Nephron (organoid): ENCODE measurements at regions not wholly inside any gene's neighbourhood (a gene's known extent, or its start where the extent isn't known, plus 50 kb on each side); places are given as distances from the start of the nearest gene placed in this dataset.

ENCODE experiments used
- H3K27ac Mint-ChIP-seq, 3 experiments: 2 replicates each; pipeline ENCODE4 v1.8.0; 2020; ENCODE audit warnings: mixed read lengths in 3 of 3, mild to moderate bottlenecking in 2 of 3, moderate library complexity in 1 of 3
- H3K27me3 Mint-ChIP-seq: 2 replicates; pipeline ENCODE4 v1.8.0; 2021; ENCODE audit warnings: low read depth, mild to moderate bottlenecking, moderate library complexity, mixed read lengths
- H3K36me3 Mint-ChIP-seq: 2 replicates; pipeline ENCODE4 v1.8.0; 2020; ENCODE audit warnings: low read depth, mixed read lengths
- H3K4me1 Mint-ChIP-seq: 2 replicates; pipeline ENCODE4 v1.8.0; 2020; ENCODE audit warnings: mixed read lengths
- H3K4me3 Mint-ChIP-seq, 3 experiments: 2 replicates each; pipeline ENCODE4 v1.8.0; 2020; ENCODE audit warnings: mild to moderate bottlenecking in 3 of 3, mixed read lengths in 3 of 3, moderate library complexity in 2 of 3
- H3K9me3 Mint-ChIP-seq: 2 replicates; pipeline ENCODE4 v1.8.0; 2020; ENCODE audit warnings: mixed read lengths
- CTCF ChIP-seq, 3 experiments: fragments of 200-600 bp; sonication (generic); IDR thresholded peaks; one replicate each; pipeline ENCODE4 v1.5.0; 2021; ENCODE audit warnings: antibody characterized with exemption in 3 of 3; ENCODE audit not compliant: unreplicated experiment in 3 of 3

GRCh38 chrX:40150503-40150902 is 52.7 kb upstream of the BCOR start:
- Mint-ChIP-seq H3K4me3 (peak overlapping the region; percentile 19 to 45 (median 43)), H3K4me1 (peaks cover 38% of the 10 kb centered on the region), H3K27ac (peak overlapping the region; percentile 17 to 48 (median 25)), H3K27me3 (peaks cover 7% of the 10 kb centered on the region), H3K36me3 (no peaks in the 10 kb centered on the region), H3K9me3 (peaks cover 2% of the 10 kb centered on the region)
- no peak for TF ChIP-seq CTCF (IDR thresholded peaks at IDR 0.05; ENCODE audit: unreplicated experiment in 3 of 3)

DNA sequence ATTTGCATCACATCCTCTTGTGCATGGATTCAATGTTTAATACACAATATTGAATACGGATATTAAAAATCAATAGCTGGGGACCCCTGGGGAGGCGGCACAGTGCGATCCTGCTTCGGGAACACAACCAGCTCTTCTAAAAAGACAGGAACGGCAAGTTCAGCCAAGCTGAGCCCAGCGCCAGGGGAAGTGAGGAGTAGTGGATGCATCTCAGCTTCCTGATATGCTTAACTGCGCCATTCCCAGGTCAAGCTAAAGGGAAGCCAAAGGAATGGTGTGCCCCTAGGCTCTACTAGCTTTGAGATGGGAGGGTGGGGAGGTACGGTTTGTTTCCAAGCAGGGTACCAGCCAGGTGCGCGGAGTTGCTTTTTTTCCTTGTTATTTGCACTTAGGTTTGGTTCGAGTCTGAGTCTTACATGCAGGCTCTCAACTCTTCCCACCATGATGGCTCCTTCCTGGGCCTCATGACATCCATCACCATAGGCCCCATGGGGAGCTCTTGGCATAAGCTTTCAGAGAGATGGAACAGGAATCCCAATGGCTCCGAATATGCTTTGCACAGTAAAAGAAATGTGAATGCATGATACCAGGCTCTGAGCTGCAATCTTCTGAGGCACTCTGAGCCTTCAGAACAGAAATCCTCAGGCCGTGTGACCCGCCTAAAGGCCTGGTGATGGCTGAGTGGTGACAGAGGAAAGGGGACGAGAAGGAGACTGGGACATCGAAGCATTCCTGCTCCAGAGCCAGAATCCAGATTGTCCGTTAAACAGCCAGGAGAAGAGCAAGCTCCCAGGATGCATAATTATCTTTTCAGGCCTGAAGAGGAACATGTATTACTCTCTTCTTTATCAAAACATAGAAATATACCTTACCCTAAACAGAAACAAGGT is 51.8 kb upstream of the BCOR start:
- no peak for TF ChIP-seq CTCF (IDR thresholded peaks at IDR 0.05; ENCODE audit: unreplicated experiment in 3 of 3)
- peaks cover 2% of the 10 kb centered on the region for H3K9me3 Mint-ChIP-seq
- H3K4me3 Mint-ChIP-seq = peak overlapping the region; percentile 57 to 69 (median 67)
- peaks cover 11% of the 10 kb centered on the region for H3K27me3 Mint-ChIP-seq
- H3K4me1 Mint-ChIP-seq = peaks cover 42% of the 10 kb centered on the region
- H3K27ac Mint-ChIP-seq = peak overlapping the region; percentile 74 to 81 (median 81)
- no peaks in the 10 kb centered on the region for H3K36me3 Mint-ChIP-seq

GRCh38 chrX:40148385-40149285 is 50.9 kb upstream of the BCOR start:
- Mint-ChIP-seq H3K4me3 (peak overlapping the region; percentile 49 to 74 (median 69)), H3K9me3 (peaks cover 2% of the 10 kb centered on the region), H3K36me3 (no peaks in the 10 kb centered on the region), H3K27ac (peak overlapping the region; percentile 74 to 81 (median 81)), H3K27me3 (peaks cover 12% of the 10 kb centered on the region), H3K4me1 (peaks cover 47% of the 10 kb centered on the region)
- no peak for TF ChIP-seq CTCF (IDR thresholded peaks at IDR 0.05; ENCODE audit: unreplicated experiment in 3 of 3)

- TF ChIP-seq CTCF (IDR thresholded peaks at IDR 0.05; ENCODE audit: unreplicated experiment in 3 of 3) = no peak
- peak overlapping the region; percentile 74 to 81 (median 81) for H3K27ac Mint-ChIP-seq
- H3K27me3 Mint-ChIP-seq = peaks cover 15% of the 10 kb centered on the region
- H3K9me3 Mint-ChIP-seq = peaks cover 2% of the 10 kb centered on the region
- peaks cover 4% of the 10 kb centered on the region for H3K36me3 Mint-ChIP-seq
- peak overlapping the region; percentile 58 to 74 (median 69) for H3K4me3 Mint-ChIP-seq
- H3K4me1 Mint-ChIP-seq = peaks cover 51% of the 10 kb centered on the region
Observed at GRCh38 chrX:40147971-40148370, 50.2 kb upstream of the BCOR start.
